Fibroblast of villous mesenchyme (primary cell): ENCODE measurements at regions not wholly inside any gene's neighbourhood (a gene's known extent, or its start where the extent isn't known, plus 50 kb on each side); places are given as distances from the start of the nearest gene placed in this dataset.

Experiments used
- DNase-seq: peaks from one replicate; pipeline ENCODE4 v3.0.0-alpha.2; 2010; ENCODE audit warnings: low read depth
- H3K4me3 ChIP-seq: 2 replicates; pipeline ENCODE4 v1.5.1; 2011; ENCODE audit warnings: low read depth, mild to moderate bottlenecking, low read length
- TF ChIP-seq, protein P1 (sequence below): IDR thresholded peaks from 2 replicates; pipeline ENCODE4 v1.5.1; 2012; ENCODE audit warnings: low read depth, mild to moderate bottlenecking, low read length; ENCODE audit not compliant: insufficient read depth

DNA sequence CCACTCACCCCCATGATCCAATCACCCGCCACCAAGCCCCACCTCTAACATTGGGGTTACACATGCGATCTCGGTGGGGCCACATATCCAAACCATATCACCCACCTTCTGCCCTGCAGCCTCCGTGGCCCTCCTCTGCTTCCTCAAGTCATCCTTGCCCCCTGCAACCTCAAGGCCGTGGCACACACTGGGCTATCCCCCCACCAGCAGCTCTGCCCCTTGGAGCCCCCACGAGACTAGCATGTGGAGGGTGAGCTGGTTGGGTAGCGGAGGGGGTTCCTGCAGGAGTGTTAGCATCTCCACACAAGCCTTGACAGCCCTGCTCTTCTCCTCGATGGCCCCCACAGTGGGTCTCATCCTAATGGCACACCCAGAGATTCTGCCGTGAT lies 100.8 kb downstream of the TOMM20 start:
- H3K4me3 ChIP-seq = no peak overlapping the region
- no peak for DNase-seq
- TF ChIP-seq, protein P1, sequence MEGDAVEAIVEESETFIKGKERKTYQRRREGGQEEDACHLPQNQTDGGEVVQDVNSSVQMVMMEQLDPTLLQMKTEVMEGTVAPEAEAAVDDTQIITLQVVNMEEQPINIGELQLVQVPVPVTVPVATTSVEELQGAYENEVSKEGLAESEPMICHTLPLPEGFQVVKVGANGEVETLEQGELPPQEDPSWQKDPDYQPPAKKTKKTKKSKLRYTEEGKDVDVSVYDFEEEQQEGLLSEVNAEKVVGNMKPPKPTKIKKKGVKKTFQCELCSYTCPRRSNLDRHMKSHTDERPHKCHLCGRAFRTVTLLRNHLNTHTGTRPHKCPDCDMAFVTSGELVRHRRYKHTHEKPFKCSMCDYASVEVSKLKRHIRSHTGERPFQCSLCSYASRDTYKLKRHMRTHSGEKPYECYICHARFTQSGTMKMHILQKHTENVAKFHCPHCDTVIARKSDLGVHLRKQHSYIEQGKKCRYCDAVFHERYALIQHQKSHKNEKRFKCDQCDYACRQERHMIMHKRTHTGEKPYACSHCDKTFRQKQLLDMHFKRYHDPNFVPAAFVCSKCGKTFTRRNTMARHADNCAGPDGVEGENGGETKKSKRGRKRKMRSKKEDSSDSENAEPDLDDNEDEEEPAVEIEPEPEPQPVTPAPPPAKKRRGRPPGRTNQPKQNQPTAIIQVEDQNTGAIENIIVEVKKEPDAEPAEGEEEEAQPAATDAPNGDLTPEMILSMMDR = no peak

DNA sequence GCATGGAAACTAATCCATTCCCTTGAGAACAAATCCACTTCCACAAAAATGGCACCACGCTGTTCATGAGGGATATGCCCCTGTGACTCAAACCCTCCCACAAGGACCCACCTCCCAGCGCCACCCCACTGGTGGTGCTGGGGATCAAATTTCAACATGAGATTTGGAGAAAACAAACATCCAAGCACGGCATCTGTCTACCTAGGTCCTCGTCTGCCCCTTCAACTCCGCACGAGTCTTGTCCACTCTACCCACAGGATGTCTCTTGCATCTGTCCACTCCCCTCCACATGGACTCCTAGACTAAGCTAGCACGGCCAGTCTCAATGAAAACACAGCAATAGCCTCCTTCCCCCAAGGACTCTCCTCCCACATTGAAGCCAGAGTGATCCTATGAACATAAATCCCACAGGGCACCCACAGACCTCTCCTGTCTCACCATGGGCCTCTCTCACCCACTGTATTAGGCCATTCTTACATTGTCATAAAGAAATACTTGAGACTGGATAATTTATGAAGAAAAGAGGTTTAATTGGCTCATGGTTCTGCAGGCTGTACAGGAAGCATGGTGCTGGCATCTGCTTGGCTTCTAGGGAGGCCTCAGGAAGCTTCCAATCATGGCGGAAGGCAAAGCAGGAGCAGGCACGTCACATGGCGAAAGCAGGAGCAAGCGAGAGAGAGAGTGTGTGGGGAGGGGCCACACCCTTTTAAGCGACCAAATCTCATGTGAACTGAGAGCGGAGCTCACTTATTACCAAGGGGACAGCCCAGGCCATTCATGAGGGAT lies 101.4 kb downstream of the TOMM20 start:
- no peak for DNase-seq
- TF ChIP-seq, protein P1 = no peak
- H3K4me3 ChIP-seq = no peak overlapping the region

DNA sequence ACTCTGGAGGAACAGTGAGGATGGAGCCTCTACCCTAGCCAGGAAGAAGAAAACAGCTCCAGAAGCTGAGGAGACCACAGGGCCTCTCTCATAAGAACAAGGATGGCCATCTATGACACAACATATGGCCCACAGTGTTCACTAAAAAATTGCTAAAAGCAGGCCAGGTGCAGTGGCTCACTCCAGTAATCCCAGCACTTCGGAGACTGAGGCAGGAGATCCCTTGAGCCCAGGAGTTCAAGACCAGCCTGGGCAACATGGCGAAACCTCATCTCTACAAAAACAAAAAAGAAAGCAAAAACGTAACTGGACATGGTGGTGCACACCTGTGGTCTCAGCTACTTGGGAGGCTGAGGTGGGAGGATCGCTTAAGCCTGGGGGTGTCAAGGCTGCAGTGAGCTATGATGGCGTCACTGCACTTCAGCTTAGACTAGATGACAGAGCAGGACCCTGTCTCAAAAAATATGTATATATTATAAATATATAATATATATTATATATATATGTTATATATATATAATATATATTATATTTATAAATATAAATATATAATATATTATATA lies 103.1 kb downstream of the TOMM20 start:
- TF ChIP-seq, protein P1 = no peak
- no peak overlapping the region for H3K4me3 ChIP-seq
- no peak for DNase-seq

DNA sequence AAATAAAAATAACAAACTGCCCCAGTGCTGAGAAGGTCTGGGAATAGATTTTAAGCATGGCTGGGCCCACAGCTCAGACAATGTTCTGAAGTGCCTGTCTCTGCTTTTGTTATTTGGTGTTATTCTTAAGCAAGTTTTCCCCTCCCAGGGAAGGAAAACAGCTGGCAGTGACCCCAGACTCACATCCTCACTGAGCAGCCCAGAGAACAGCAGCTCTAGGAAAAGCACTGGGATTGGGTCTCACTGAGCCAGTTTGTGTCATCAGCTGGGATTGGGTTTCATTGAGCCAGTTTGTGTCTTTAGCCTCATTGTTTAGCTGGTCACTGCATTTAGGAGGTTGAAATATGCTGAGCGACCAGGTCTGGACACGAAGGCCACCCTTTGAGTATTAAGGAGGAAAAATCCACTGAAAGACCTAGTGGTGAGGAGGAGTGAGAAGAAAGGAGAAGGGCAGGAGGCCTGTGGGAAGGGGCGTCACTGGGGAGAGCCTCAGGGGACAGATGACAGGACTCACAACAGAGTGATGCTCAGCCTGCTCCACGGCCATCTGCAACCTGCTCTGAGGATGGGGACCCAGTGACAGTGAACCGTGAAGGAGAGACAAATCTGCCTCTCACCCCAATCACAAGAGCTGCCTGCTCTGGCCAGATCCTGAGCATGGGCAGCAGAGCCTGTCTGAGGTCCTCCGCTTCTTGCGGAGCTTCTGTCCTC lies 103.8 kb downstream of the TOMM20 start:
- TF ChIP-seq, protein P1 = no peak
- no peak for DNase-seq
- no peak overlapping the region for H3K4me3 ChIP-seq

DNA sequence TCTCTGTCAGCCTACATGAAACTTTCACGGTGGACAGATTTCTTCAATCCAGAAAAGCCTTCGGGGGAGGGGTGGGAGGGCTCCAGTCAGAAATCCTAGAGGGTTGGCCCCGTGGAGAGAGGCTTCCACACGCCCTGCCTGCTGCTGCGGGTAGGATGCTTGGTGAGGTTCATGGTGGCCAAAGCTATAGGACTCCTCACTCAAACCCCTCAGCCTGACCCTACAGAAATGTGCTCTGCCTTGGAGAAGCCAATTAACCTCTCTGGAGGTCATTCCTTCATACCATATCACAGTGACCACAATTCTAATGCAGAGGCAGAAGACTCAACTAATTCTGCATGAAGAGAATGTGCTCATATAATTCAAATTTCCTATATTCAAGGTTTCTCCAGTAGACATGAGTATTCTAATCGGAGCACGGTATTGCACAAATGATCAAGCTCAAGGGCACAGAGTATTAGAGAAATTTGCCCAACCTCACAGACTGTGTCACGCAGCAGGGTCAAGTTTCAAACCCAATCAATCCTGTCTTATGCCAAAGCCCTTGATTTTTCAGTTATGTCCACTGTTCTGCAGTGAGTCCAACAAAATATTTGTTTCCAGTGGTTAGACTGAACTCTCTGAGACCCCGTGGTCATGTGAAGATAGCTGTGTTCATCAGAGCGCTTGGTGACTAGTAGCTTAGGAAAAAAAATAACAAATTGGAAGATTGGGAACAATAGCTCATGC lies 104.8 kb downstream of the TOMM20 start:
- no peak for DNase-seq

More for the DNA sequence above, 104.8 kb downstream of the TOMM20 start:
- H3K4me3 ChIP-seq = no peak overlapping the region
- TF ChIP-seq, protein P1 = no peak
